Stimulated activated CD8-positive, alpha-beta memory T cell treated with anti-CD3 and anti-CD28 coated beads, Interleukin-15, amount 100 ng/mL, for 4 hours (primary cell): ENCODE measurements at regions not wholly inside any gene's neighbourhood (a gene's known extent, or its start where the extent isn't known, plus 50 kb on each side); places are given as distances from the start of the nearest gene placed in this dataset.

Source experiments
- DNase-seq, 2 donors: peaks; one replicate each; pipeline ENCODE4 v3.0.0-alpha.2; 2020; ENCODE audit warnings: low read depth in 2 of 2

GRCh38 chr6:45791211-45792168 lies 224.2 kb downstream of the CLIC5 start:
- no peak for DNase-seq

- no peak for DNase-seq
Measured at GRCh38 chr6:45789238-45789637, 226.4 kb downstream of the CLIC5 start.

- no peak for DNase-seq
Measured at GRCh38 chr6:45787384-45787783, 228.3 kb downstream of the CLIC5 start.

- no peak for DNase-seq
Measured at GRCh38 chr6:45786355-45786781, 229.3 kb downstream of the CLIC5 start.

- DNase-seq = no peak
Measured at GRCh38 chr6:45784250-45784649, 231.4 kb downstream of the CLIC5 start.

- DNase-seq = no peak
Measured at GRCh38 chr6:45783716-45784115, 231.9 kb downstream of the CLIC5 start.

GRCh38 chr6:45781890-45782289 lies 233.8 kb downstream of the CLIC5 start:
- DNase-seq = no peak

GRCh38 chr6:45780523-45780922 lies 235.1 kb downstream of the CLIC5 start:
- DNase-seq = no peak

- DNase-seq = no peak
Measured at GRCh38 chr6:45775026-45775697, 240.5 kb downstream of the CLIC5 start.

GRCh38 chr6:45773906-45774305 lies 241.8 kb downstream of the CLIC5 start:
- no peak for DNase-seq

- DNase-seq = no peak
Measured at GRCh38 chr6:45772886-45773495, 242.7 kb downstream of the CLIC5 start.

GRCh38 chr6:45772051-45772450 lies 243.6 kb downstream of the CLIC5 start:
- DNase-seq = no peak

GRCh38 chr6:45763281-45763680 lies 252.4 kb downstream of the CLIC5 start:
- DNase-seq = no peak

- no peak for DNase-seq
Measured at GRCh38 chr6:45759472-45759810, 256.2 kb downstream of the CLIC5 start.

- DNase-seq = no peak
Measured at GRCh38 chr6:45758787-45759471, 256.7 kb downstream of the CLIC5 start.

GRCh38 chr6:45757443-45758130 lies 258.1 kb downstream of the CLIC5 start:
- DNase-seq = no peak

GRCh38 chr6:45756606-45757005 lies 259.1 kb downstream of the CLIC5 start:
- no peak for DNase-seq

GRCh38 chr6:45754432-45754831 lies 261.2 kb downstream of the CLIC5 start:
- DNase-seq = no peak

GRCh38 chr6:45746046-45746445 lies 269.6 kb downstream of the CLIC5 start:
- DNase-seq = no peak

GRCh38 chr6:45743028-45743615 lies 272.5 kb downstream of the CLIC5 start:
- no peak for DNase-seq

- DNase-seq = no peak
Measured at GRCh38 chr6:45742591-45742990, 273.1 kb downstream of the CLIC5 start.
